Neural cell (in vitro differentiated cells): ENCODE measurements at regions not wholly inside any gene's neighbourhood (a gene's known extent, or its start where the extent isn't known, plus 50 kb on each side); places are given as distances from the start of the nearest gene placed in this dataset.

Experiments
- CTCF ChIP-seq: fragments of 450-650 bp; IDR thresholded peaks from 2 replicates; pipeline ENCODE4 v1.5.1; 2014; ENCODE audit warnings: antibody characterized with exemption, mild to moderate bottlenecking, moderate library complexity; ENCODE audit not compliant: poor library complexity, severe bottlenecking
- EP300 ChIP-seq: fragments of 450-650 bp; conservative IDR thresholded peaks from 2 replicates; pipeline ENCODE4 v1.6.1; 2014; ENCODE audit warnings: antibody characterized with exemption, mild to moderate bottlenecking, moderate library complexity; ENCODE audit not compliant: poor library complexity, severe bottlenecking
- EZH2 ChIP-seq: fragments of 200-600, 300-800 bp; shearing (Covaris generic), sonication (generic); IDR thresholded peaks from 2 replicates; pipeline ENCODE4 v1.6.1; 2014; ENCODE audit warnings: antibody characterized with exemption, low read length, borderline replicate concordance, mild to moderate bottlenecking; ENCODE audit not compliant: insufficient read depth, poor library complexity, severe bottlenecking
- RAD21 ChIP-seq: fragments of 450-650 bp; conservative IDR thresholded peaks from 2 replicates; pipeline ENCODE4 v1.6.1; 2014; ENCODE audit warnings: antibody characterized with exemption, mild to moderate bottlenecking, moderate library complexity
- TAF1 ChIP-seq: IDR thresholded peaks from 2 replicates; pipeline ENCODE4 v1.6.1; 2012; ENCODE audit warnings: low read depth
- TF ChIP-seq, protein P1 (sequence below): IDR thresholded peaks from 2 replicates; pipeline ENCODE4 v1.6.1; 2012; ENCODE audit warnings: borderline replicate concordance

DNA sequence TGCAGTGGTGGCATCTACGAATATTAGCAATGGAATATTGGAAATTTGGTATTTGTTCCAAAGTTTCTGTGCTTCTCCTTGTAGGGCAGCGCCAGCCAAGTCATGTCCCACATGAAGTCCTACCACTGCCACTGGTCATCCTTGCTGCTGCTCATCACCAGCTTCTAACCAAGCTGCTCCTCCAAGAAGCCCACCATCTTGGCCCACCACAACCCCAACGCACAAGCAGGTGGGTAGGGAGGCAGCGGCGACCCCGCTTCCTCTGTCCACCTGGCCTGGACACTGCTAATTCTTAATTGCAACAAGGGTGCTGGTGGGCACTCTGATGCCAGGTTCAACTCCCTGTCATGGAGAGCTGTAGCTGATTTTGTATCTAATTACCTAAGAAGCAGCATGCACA, 291.2 kb upstream of the LYPLAL1 start:
- TF ChIP-seq CTCF: no peak
- TF ChIP-seq EZH2: no peak
- TF ChIP-seq RAD21: no peak
- TF ChIP-seq, protein P1, sequence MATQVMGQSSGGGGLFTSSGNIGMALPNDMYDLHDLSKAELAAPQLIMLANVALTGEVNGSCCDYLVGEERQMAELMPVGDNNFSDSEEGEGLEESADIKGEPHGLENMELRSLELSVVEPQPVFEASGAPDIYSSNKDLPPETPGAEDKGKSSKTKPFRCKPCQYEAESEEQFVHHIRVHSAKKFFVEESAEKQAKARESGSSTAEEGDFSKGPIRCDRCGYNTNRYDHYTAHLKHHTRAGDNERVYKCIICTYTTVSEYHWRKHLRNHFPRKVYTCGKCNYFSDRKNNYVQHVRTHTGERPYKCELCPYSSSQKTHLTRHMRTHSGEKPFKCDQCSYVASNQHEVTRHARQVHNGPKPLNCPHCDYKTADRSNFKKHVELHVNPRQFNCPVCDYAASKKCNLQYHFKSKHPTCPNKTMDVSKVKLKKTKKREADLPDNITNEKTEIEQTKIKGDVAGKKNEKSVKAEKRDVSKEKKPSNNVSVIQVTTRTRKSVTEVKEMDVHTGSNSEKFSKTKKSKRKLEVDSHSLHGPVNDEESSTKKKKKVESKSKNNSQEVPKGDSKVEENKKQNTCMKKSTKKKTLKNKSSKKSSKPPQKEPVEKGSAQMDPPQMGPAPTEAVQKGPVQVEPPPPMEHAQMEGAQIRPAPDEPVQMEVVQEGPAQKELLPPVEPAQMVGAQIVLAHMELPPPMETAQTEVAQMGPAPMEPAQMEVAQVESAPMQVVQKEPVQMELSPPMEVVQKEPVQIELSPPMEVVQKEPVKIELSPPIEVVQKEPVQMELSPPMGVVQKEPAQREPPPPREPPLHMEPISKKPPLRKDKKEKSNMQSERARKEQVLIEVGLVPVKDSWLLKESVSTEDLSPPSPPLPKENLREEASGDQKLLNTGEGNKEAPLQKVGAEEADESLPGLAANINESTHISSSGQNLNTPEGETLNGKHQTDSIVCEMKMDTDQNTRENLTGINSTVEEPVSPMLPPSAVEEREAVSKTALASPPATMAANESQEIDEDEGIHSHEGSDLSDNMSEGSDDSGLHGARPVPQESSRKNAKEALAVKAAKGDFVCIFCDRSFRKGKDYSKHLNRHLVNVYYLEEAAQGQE: no peak
- no peak for TF ChIP-seq EP300
- no peak for TF ChIP-seq TAF1
